K562 (cell line): ENCODE measurements at regions not wholly inside any gene's neighbourhood (a gene's known extent, or its start where the extent isn't known, plus 50 kb on each side); places are given as distances from the start of the nearest gene placed in this dataset.

Experiments
- ATAC-seq: fragments of 200-7000 bp; cut with Tn5 transposase; 3 replicates; pipeline ENCODE4 v1.9.1; 2020; ENCODE audit warnings: moderate library complexity
- BruUV-seq: library from RNA; stranded (reverse); fragments of 400-500 nt; replicated peaks from 2 replicates; lab custom pipeline; 2021; lab: Mats Ljungman, UMichigan
- CTCF ChIA-PET: fragments of 300-600 bp; formaldehyde crosslinking; extraction: SDS; loops from one replicate; lab custom pipeline; 2021; ENCODE audit warnings: low intra/inter-chr PET ratio; lab: Yijun Ruan, JAX
- POLR2A ChIA-PET: fragments of 300-600, 350-650 bp; sonication (Branson Sonifier 250); formaldehyde crosslinking; extraction: SDS; loops from one replicate; lab custom pipeline; 2021; ENCODE audit warnings: antibody characterized with exemption, inconsistent platforms; lab: Yijun Ruan, JAX
- DNase-seq, 4 experiments: peaks; one replicate each; pipeline versions ENCODE4 v3.0.0 to v3.0.0-alpha.2; 2011 to 2018; ENCODE audit warnings: low spot score in 3 of 4, mixed read lengths in 3 of 4; ENCODE audit errors: extremely low read depth in 1 of 4
- FAIRE-seq: peaks from 2 replicates; lab custom pipeline; 2011; peaks lifted over from hg19 to GRCh38; lab: Jason Lieb, UNC
- H2AFZ ChIP-seq: 2 replicates; pipeline ENCODE4 v1.6.0; 2011; ENCODE audit warnings: low read depth, low read length, control low read depth, inconsistent platforms
- H3K27ac ChIP-seq: fragments of 200-600 bp; 3 replicates; pipeline ENCODE4 v1.8.0; 2011; ENCODE audit warnings: low read depth, mild to moderate bottlenecking, control low read depth, inconsistent platforms, low read length, moderate library complexity, mixed read lengths; ENCODE audit errors: extremely low read depth
- H3K27me3 ChIP-seq, 2 experiments: fragments of 300-600 bp in 1 of 2; 2 replicates in 1 of 2; 3 replicates in 1 of 2; pipeline versions ENCODE4 v1.6.0 to v1.8.0; 2011; ENCODE audit warnings: inconsistent platforms in 2 of 2, low read length in 2 of 2, mild to moderate bottlenecking in 1 of 2, mixed read lengths in 1 of 2, moderate library complexity in 1 of 2; ENCODE audit not compliant: control insufficient read depth in 2 of 2, insufficient read depth in 2 of 2
- H3K36me3 ChIP-seq: fragments of 300-600 bp; 3 replicates; pipeline ENCODE4 v1.8.0; 2011; ENCODE audit warnings: mild to moderate bottlenecking, low read length, inconsistent platforms; ENCODE audit not compliant: control insufficient read depth, insufficient read depth
- H3K4me1 ChIP-seq, 2 experiments: fragments of 200-600 bp in 1 of 2; replicated peaks in 1 of 2; 2 replicates in 1 of 2; 3 replicates in 1 of 2; pipeline versions ENCODE4 v1.5.1 to v1.8.0; 2011; ENCODE audit warnings: inconsistent platforms in 2 of 2, low read length in 2 of 2, mild to moderate bottlenecking in 1 of 2, mixed read lengths in 1 of 2, moderate library complexity in 1 of 2; ENCODE audit not compliant: control insufficient read depth in 2 of 2, insufficient read depth in 2 of 2
- H3K4me2 ChIP-seq: 2 replicates; pipeline ENCODE4 v1.6.1; 2011; ENCODE audit warnings: low read length, control low read depth, inconsistent platforms, mixed read lengths; ENCODE audit not compliant: insufficient read depth
- H3K4me3 ChIP-seq: fragments of 200-600 bp; sonication (generic), shearing (Covaris generic); 2 replicates; pipeline ENCODE4 v1.5.1; 2016; ENCODE audit warnings: control low read depth, inconsistent platforms
- H3K79me2 ChIP-seq: fragments of 200-600 bp; 3 replicates; pipeline ENCODE4 v1.8.0; 2011; ENCODE audit warnings: low read length, inconsistent platforms; ENCODE audit not compliant: control insufficient read depth, insufficient read depth
- H3K9ac ChIP-seq, 2 experiments: 2 replicates each; pipeline versions ENCODE4 v1.6.0 to v1.6.1; 2011; ENCODE audit warnings: low read depth in 2 of 2, low read length in 2 of 2, control low read depth in 1 of 2, inconsistent platforms in 1 of 2, mild to moderate bottlenecking in 1 of 2, mixed read lengths in 1 of 2; ENCODE audit not compliant: insufficient read depth in 1 of 2
- H3K9me1 ChIP-seq: one replicate; pipeline ENCODE4 v1.6.0; 2011; ENCODE audit warnings: inconsistent platforms, mild to moderate bottlenecking, low read length, moderate library complexity; ENCODE audit not compliant: control insufficient read depth, insufficient read depth
- H3K9me3 ChIP-seq: replicated peaks from 2 replicates; pipeline ENCODE4 v1.5.1; 2011; ENCODE audit warnings: low read depth, low read length, inconsistent platforms; ENCODE audit not compliant: control insufficient read depth, insufficient read depth
- H4K20me1 ChIP-seq: replicated peaks from 2 replicates; pipeline ENCODE4 v1.6.1; 2011; ENCODE audit warnings: low read length, inconsistent platforms, mixed read lengths; ENCODE audit not compliant: control insufficient read depth, insufficient read depth
- ASH1L ChIP-seq: fragments of 450-650 bp; IDR thresholded peaks from 2 replicates; pipeline ENCODE4 v1.6.1; 2018; ENCODE audit warnings: borderline replicate concordance, mild to moderate bottlenecking, low read depth; ENCODE audit not compliant: partially characterized antibody
- ETV1 ChIP-seq: fragments of 450-650 bp; conservative IDR thresholded peaks from 2 replicates; pipeline ENCODE4 v1.6.1; 2016; ENCODE audit warnings: missing genetic modification characterization, control low read depth, low read depth, missing compliant biosample characterization
- NR3C1 ChIP-seq: sonication (generic); formaldehyde crosslinking; IDR thresholded peaks from 2 replicates; pipeline ENCODE4 v1.8.1; 2022; ENCODE audit warnings: missing genetic modification reagents
- OTX1 ChIP-seq: fragments of 450-650 bp; formaldehyde crosslinking; IDR thresholded peaks from 2 replicates; pipeline ENCODE4 v1.4.0; 2022; ENCODE audit warnings: mild to moderate bottlenecking
- POLR2AphosphoS2 ChIP-seq: IDR thresholded peaks from 2 replicates; pipeline ENCODE4 v1.6.1; 2012; ENCODE audit warnings: low read length, improper control_type of control experiment
- RHOXF2B ChIP-seq: fragments of 250-450 bp; sonication (Bioruptor Pico); conservative IDR thresholded peaks from 2 replicates; pipeline ENCODE4 v1.5.1; 2021
- SAP30 ChIP-seq: fragments of 200-600 bp; sonication (generic); IDR thresholded peaks from 2 replicates; pipeline ENCODE4 v1.6.1; 2012; ENCODE audit warnings: borderline replicate concordance, low read depth, mild to moderate bottlenecking, moderate library complexity, low read length, control low read depth, inconsistent platforms; ENCODE audit not compliant: insufficient read depth, poor library complexity, severe bottlenecking
- SREBF1 ChIP-seq: fragments of 150-350 bp; IDR thresholded peaks from 2 replicates; pipeline ENCODE4 v1.6.1; 2014; ENCODE audit warnings: antibody characterized with exemption, low read depth, low read length, borderline replicate concordance
- ZNF444 ChIP-seq: fragments of 250-450 bp; sonication (Bioruptor Pico); IDR thresholded peaks from 2 replicates; pipeline ENCODE4 v1.4.0; 2020; ENCODE audit warnings: mild to moderate bottlenecking, moderate library complexity
- WGBS: fragments of 100-300 bp; shearing (Covaris generic); methylation state at CpG from one replicate; pipeline ENCODE4 v1.1.6; 2016; ENCODE audit warnings: low coverage, mixed read lengths; ENCODE audit not compliant: insufficient coverage; ENCODE audit errors: missing lambda C conversion rate; 5-methylcytosine and 5-hydroxymethylcytosine counted together
- in situ Hi-C: fragments of 300-500 bp; cut with MboI; formaldehyde crosslinking; loops from 4 replicates; pipeline ENCODE4 v1.15.0; 2018; ENCODE audit warnings: inconsistent platforms, mixed read lengths
- intact Hi-C: fragments of 100-400 bp; cut with micrococcal nuclease; formaldehyde crosslinking; loops from 2 replicates; pipeline ENCODE4 v1.14.2; 2022
- TF ChIP-seq, protein P1 (sequence below), 2 experiments: fragments of 450-650 bp in 1 of 2; sonication (generic) in 1 of 2; formaldehyde crosslinking in 1 of 2; IDR thresholded peaks in 1 of 2; conservative IDR thresholded peaks in 1 of 2; 2 replicates each; pipeline versions ENCODE4 v1.6.1 to v1.8.1; 2016 to 2023; ENCODE audit warnings: mild to moderate bottlenecking in 2 of 2, moderate library complexity in 2 of 2, inconsistent platforms in 1 of 2, missing genetic modification reagents in 1 of 2

DNA sequence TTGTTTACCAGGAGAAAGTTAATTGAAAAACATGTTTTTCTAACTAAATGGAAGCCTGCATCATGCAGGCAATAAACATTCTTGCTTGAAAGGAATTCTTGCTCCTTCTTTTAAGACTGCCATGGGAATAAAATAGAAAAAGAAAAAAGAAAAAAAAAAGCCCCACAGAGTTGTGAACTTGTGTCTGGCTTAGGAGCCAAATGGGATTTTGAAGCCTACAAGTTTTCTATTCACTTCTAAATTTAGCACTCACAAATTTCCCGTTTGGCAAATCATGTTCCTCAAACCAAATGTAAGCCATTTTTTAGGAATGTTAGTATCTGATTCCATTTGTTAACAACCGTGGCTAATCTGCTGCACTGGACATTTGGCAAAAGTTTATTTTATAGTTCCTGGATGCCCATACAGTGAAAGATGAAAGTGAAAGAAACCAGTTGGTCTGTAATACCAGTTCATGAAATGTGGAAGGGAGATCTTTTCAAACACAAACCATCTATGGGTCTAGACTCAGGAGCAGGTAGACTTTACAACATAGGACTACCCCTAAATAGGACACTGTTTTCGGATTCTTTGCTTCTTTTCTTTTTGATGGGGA is 133.8 kb upstream of the GMNC start:
- FAIRE-seq, result no peak
- in situ Hi-C loops, result no loop called here

DNA sequence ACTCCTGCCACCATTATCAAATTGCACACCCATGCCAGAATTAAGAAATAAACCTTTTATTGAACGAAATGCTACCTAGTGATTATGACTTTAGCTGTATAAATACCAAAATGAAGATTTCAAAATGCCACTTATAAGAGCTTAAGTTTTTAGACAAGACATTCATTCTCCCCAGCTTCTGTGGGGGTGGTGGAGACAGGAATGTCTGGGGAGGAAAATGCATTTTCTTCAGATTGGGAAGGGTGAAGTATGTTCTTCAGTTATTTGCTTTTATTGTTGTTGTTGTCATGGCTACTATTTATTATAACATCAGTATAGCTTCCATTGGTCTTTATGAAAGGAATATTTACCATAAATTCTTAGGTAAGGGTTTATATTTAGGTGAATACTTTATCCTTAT is 132.7 kb upstream of the GMNC start:
- CTCF ChIA-PET, result no interaction called here
- no peaks in the 10 kb centered on the region for H4K20me1 ChIP-seq
- 0% methylated on average over 1 of the region's 1 CpG for whole genome bisulfite sequencing
- H3K9me1 ChIP-seq, result no peaks in the 10 kb centered on the region
- TF ChIP-seq, protein P1, sequence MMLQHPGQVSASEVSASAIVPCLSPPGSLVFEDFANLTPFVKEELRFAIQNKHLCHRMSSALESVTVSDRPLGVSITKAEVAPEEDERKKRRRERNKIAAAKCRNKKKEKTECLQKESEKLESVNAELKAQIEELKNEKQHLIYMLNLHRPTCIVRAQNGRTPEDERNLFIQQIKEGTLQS (IDR thresholded peaks at IDR 0.05), result no peak
- TF ChIP-seq, protein P1 (CRISPR knock-in tag; conservative IDR thresholded peaks at IDR 0.05), result no peak
- no peak for TF ChIP-seq ASH1L
- DNase-seq, result no peak
- H3K27me3 ChIP-seq, result no peaks in the 10 kb centered on the region
- FAIRE-seq, result no peak
- no peak overlapping the region for H3K4me2 ChIP-seq
- BruUV-seq, result no TSS peak
- H3K27ac ChIP-seq, result no peak overlapping the region
- H2AFZ ChIP-seq, result no peak overlapping the region
- POLR2A ChIA-PET, result no interaction called here
- H3K9ac ChIP-seq, result no peak overlapping the region
- intact Hi-C loops (no loop called here), in situ Hi-C loops (no loop called here)
- H3K36me3 ChIP-seq, result no peaks in the 10 kb centered on the region
- no peaks in the 10 kb centered on the region for H3K79me2 ChIP-seq
- no peaks in the 10 kb centered on the region for H3K9me3 ChIP-seq
- H3K4me1 ChIP-seq, result no peaks in the 10 kb centered on the region
- H3K4me3 ChIP-seq, result no peak overlapping the region
- no peak for ATAC-seq

More for the DNA sequence above, 133.8 kb upstream of the GMNC start:
- Histone ChIP-seq H3K9me3 (no peaks in the 10 kb centered on the region), H3K9ac (no peak overlapping the region), H3K4me1 (no peaks in the 10 kb centered on the region), H3K36me3 (no peaks in the 10 kb centered on the region), H3K9me1 (no peaks in the 10 kb centered on the region), H2AFZ (no peak overlapping the region), H3K27me3 (no peaks in the 10 kb centered on the region), H3K79me2 (no peaks in the 10 kb centered on the region), H3K4me2 (no peak overlapping the region), H3K27ac (no peak overlapping the region), H3K4me3 (no peak overlapping the region), H4K20me1 (no peaks in the 10 kb centered on the region)
- intact Hi-C loops, result no loop called here
- BruUV-seq, result no TSS peak
- no peak for TF ChIP-seq ETV1 (tag)
- no peak for TF ChIP-seq RHOXF2B (CRISPR knock-in tag)
- no peak for TF ChIP-seq NR3C1
- TF ChIP-seq SREBF1, result no peak
- no peak for TF ChIP-seq SAP30
- no peak for TF ChIP-seq ZNF444 (CRISPR knock-in tag)
- TF ChIP-seq OTX1 (CRISPR knock-in tag), result no peak
- no peak for TF ChIP-seq POLR2AphosphoS2
- CTCF ChIA-PET, result no interaction called here
- ATAC-seq (no peak), DNase-seq (no peak)
- POLR2A ChIA-PET, result no interaction called here
- WGBS, result 0% methylated on average over 3 of the region's 3 CpGs
